Germinal center (tissue), 1 donor: ENCODE measurements at regions not wholly inside any gene's neighbourhood (a gene's known extent, or its start where the extent isn't known, plus 50 kb on each side); places are given as distances from the start of the nearest gene placed in this dataset.

Source experiments
- DNase-seq: peaks from one replicate; pipeline ENCODE4 v3.0.0; 2012; ENCODE audit warnings: mixed read lengths, low spot score

- no peak for DNase-seq
Measured at GRCh38 chr4:56286763-56287162, 100.5 kb downstream of the AASDH start.

GRCh38 chr4:56283375-56283774 lies 103.9 kb downstream of the AASDH start:
- DNase-seq: no peak

GRCh38 chr4:56282004-56282403 lies 105.3 kb downstream of the AASDH start:
- DNase-seq: no peak

GRCh38 chr4:56276547-56276946 lies 110.7 kb downstream of the AASDH start:
- no peak for DNase-seq

GRCh38 chr4:56273391-56273790 lies 113.9 kb downstream of the AASDH start:
- DNase-seq: no peak

DNA sequence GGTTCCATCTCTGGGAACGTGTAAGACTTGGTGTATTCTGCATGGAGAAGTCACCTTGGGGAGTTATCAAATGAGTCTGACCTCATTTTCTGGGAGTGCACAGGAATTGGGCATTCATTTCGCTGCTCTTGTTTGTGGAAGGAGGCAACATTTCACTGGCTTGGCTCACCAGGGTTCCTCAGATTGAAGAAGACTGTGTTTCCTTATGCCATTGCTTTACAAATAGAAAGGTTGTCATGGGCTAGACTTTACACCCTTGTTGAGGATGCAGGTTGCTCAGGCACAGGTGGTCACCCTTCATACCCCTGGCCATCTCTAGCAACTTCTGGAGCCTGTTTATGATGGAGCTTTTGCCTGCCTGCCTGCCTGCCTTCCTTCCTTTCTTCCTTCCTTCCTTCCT lies 114.4 kb downstream of the AASDH start:
- DNase-seq: no peak

DNA sequence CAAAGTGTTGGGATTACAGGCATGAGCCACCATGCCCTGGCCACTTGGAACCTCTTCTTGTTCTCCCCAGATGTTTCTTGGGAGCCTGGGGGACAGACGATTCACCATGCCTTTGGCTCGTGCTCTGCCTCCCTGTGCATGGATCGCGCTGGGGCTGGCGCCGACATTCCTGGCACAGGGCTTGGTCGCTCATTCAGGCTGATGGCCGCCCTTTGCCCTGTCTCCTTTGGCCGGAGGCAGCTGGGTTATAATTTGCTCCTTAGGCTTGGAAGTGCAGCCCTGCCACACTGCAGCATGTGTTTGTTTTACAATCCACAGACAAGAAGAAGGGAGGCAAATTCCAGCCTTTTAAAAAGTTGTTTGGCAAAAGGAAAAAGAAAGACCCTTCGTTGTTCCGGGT lies 115.3 kb downstream of the AASDH start:
- no peak for DNase-seq

DNA sequence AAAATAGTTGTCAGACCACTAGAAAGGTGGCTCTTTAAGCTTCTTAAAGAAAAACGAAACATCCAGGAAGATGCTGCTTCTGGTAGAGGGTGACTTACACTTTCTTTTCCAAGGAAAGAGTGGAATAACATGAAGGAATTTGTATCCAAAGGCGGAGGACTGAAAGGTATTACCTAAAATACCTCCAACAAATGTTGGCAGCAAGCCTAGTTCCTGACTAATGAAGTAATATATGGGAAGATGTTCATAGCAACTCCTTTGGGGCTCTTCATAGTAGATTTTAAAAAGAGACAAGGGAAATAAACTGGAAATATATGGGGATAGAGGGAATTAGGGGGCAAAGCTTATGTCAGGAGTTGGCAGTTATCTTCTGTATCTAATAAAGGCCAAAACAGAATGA lies 116.2 kb downstream of the AASDH start:
- no peak for DNase-seq

GRCh38 chr4:56267558-56267957 lies 119.7 kb downstream of the AASDH start:
- DNase-seq: no peak

DNA sequence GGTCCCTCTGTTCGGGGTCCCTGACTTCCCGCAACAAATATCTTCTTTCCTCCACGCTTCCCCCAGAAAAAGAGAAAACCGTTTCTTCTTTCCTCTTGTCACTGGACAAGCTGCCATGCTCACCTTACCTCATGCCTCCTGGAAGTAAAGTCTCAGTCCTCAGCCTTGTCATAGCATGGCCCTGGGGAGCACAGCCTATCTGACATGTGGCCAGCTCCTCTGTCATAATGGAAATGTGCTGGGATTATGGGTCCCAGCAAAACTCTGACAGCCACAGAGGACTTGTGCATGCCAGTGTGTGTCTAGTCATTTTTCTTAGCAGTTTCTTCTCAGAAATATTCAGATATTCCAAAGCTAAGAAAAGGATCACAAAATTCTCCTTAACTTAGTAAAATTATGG lies 122.4 kb downstream of the AASDH start:
- DNase-seq: no peak

DNA sequence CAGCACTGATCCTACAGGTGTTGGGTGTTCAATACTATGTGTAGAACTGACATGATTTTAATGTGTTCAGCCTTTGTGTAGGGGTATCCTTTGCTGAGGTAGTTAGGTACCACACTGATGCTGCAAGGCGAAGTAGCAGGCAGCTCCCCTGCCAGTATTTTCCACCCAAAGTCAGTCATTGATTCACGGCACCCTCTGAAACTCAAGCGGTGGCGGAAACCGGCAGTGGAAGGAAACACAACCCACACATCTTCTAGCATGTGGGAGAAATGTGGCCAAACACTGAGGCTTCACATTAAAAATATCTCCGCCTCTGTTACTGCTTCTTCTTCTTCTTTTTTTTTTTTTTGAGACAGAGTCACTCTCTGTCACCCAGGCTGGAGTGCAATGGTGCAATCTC lies 126.3 kb downstream of the AASDH start:
- peak; percentile 6 for DNase-seq

- no peak for DNase-seq
Measured at GRCh38 chr4:56260320-56260719, 127.0 kb downstream of the AASDH start.

DNA sequence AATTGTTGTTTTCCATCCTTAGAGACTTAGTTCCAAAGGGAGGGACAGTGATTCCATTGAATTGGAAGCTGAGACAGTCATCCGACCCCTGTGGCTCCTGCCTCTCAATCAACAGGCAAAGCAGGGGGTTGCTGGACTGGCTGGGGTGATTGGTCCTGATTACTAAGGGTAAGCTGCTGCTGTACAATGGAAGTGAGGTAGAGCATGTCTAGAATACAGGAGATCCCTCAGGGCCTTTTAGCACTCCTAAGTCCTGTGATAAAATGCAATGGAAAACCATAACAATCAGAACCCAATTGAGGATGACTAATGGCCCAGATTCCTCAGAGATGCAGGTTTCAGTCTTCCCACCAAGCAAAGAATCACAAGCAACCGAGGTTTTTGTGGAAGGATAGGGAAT lies 127.6 kb downstream of the AASDH start:
- no peak for DNase-seq

DNA sequence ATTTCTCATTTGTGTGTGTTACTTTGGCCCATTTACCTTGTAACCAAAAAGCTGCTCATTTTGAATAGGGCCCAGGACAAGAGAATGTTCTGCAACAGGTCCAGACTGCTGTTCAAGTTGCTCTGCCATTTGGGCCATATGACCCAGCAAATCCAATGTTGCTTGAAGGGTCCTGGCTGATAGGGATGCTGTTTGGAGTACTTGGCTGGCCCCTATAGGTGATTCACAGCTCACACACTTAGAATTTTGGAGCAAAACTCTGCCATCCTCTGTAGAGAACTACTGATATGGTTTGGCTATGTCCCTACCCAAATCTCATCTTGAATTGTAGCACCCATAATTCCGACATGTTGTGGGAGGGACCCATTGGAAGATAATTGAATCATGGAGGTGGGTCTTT lies 131.5 kb downstream of the AASDH start:
- no peak for DNase-seq

DNA sequence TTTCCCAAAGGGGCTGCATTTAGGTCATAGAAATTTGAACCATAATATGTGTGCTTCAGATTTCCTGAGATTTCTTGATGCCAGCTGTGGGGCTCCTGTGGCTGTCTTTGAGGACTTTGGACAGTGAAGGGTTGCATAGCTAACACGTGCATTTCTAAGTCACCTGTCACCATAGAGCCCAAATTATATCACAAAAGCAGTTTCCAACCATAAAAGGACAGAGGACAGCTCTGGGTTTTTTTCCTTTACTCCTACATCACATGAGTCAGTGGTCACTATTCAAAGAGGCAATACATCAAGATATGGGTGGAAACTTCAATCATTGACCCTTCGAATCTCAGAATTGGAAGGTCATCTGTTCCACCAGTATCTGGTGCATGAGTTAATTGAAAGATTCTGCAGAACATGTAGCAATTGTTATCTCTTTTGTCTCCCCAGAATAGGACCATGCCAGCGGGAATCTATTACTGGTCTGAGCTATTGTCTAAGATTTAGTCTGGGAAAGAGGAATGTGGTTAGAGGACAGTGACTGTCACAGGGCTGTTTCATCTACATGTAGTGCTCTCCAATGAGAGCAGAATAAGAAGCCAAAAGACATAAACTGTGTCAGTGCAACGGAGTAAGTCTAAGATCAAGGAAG lies 133.5 kb downstream of the AASDH start:
- DNase-seq: no peak

- DNase-seq: no peak
Measured at GRCh38 chr4:56252561-56253152, 134.6 kb downstream of the AASDH start.

- no peak for DNase-seq
Measured at GRCh38 chr4:56251556-56251955, 135.7 kb downstream of the AASDH start.

DNA sequence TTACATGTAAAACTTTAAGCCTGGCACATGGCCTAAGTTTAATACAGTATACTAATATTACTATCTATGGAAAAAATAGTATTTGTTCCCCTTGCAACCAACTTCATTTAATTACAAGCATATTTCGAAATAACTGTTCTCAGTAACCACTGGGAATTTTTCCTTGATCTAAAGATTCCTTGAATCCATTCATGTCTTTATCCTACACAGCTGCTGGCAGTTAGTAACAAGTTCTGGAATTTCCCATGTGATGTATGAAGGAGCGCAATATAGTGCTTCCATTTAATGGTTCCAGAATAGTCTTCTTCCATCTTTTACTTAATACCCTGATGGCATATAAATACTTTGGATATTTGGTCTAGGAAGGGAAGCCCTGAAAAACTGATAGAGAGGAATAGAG lies 136.5 kb downstream of the AASDH start:
- DNase-seq: no peak

DNA sequence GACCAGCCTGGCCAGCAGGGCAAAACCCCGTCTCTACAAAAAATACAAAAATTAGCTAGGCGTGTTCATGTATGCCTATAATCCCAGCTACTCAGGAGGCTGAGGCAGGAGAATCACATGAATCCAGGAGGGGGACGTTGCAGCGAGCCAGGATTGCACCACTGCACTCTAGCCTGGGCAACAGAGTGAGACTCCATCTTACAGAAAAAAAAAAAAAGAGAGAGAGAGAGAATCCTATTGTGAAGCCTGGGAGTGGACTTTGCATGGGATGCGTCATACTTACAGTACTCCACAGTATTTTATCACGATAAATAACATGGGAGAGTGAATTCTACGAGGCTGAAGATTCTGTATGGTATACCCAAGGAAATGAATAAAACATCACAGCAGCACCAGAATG lies 139.6 kb downstream of the AASDH start:
- DNase-seq: no peak

- no peak for DNase-seq
Measured at GRCh38 chr4:56246233-56246610, 141.1 kb downstream of the AASDH start.

- DNase-seq: no peak
Measured at GRCh38 chr4:56245547-56246232, 141.6 kb downstream of the AASDH start.

DNA sequence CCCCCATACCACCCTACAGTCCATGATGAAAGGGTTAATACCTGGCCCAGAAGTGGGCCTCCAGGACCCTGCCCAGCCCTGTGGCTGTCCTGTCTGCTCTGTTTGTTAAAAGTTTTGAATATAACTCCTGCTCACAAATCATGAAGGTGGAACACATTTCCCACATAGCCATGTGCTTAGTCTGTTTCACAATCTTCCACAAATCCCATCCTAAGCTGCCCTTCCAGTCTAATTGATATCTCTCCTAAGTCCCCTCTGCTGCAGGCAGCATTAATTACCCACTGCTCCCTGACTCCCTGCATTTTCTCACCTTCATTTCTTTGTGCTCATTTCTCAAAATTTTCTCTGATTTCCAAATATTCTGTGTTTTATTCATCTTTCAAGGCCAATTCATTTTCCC lies 142.6 kb downstream of the AASDH start:
- no peak for DNase-seq

DNA sequence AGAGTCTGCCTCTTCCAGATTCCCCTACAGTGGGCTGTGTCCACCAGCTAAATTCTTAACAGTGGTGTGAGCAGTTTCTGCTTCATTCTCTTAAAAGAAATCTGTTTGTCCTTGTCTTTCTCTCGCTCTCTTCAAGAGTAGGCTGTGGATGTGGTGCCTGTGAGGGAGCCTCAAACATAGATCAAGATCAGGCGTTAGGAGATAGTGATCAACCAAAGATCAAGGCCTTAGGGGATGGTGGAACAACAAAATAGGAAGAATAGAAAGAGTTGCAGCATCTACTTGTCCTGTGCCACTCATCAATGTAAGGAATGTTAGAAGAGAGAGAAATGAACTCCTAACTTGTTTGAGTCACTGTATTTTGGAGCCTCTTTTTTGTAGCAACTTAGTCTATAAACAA lies 144.2 kb downstream of the AASDH start:
- no peak for DNase-seq

DNA sequence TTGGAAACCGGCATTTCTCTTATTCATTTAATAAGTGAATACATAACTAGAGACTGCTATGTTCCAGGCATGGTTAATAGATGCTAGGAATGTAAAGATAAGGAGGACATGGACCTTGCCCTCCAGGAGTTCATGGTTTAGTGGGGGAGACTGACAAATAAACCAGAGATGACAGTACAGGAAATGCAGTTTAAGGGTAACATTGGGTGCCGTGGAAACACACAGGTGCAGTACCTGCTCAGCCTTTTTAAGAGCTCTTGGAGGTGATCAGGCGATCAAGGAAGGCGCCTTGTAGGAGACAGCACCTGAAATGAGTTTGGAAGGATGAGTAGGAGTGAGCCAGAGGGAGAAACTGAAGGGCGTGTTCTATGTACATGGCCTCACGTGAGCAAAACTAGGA lies 145.8 kb downstream of the AASDH start:
- no peak for DNase-seq
